ENCODE measurements at regions not wholly inside any gene's neighbourhood (a gene's known extent, or its start where the extent isn't known, plus 50 kb on each side); places are given as distances from the start of the nearest gene placed in this dataset.

DNA sequence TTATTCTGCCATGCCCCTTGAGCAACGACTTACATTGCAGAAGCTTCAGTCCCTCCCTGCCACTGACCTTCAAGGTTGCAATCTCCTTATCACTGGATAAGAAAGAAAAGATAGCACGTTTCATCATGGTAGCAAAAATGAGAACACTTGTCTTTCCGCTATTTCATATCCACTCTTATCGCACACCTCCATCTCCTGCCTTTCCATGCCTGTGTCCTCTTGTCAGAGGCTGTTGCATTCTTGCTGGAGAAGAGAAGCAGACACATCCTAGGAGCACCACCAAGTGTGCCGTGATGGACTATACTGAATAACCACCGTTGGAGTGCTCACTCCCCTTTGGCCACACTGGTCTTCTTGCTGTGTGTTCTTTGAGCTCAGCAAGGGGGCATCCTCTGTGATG is 230.6 kb upstream of the IRX3 start:
- Mint-ChIP-seq H3K9me3 (no peaks in the 10 kb centered on the region), H3K4me1 (ENCODE audit: low read depth) (no peaks in the 10 kb centered on the region), H3K36me3 (ENCODE audit: low read depth) (no peaks in the 10 kb centered on the region), H3K4me3 (no peak overlapping the region), H3K27ac (no peak overlapping the region), H3K27me3 (peaks cover 19% of the 10 kb centered on the region)
- TF ChIP-seq, protein P1, sequence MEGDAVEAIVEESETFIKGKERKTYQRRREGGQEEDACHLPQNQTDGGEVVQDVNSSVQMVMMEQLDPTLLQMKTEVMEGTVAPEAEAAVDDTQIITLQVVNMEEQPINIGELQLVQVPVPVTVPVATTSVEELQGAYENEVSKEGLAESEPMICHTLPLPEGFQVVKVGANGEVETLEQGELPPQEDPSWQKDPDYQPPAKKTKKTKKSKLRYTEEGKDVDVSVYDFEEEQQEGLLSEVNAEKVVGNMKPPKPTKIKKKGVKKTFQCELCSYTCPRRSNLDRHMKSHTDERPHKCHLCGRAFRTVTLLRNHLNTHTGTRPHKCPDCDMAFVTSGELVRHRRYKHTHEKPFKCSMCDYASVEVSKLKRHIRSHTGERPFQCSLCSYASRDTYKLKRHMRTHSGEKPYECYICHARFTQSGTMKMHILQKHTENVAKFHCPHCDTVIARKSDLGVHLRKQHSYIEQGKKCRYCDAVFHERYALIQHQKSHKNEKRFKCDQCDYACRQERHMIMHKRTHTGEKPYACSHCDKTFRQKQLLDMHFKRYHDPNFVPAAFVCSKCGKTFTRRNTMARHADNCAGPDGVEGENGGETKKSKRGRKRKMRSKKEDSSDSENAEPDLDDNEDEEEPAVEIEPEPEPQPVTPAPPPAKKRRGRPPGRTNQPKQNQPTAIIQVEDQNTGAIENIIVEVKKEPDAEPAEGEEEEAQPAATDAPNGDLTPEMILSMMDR (IDR thresholded peaks at IDR 0.05), result no peak
- DNase-seq, result no peak
- Histone ChIP-seq H3K4me3 (ENCODE audit: low read length) (no peak overlapping the region), H3K4me1 (ENCODE audit: insufficient read depth, low read length) (no peaks in the 10 kb centered on the region), H3K27ac (ENCODE audit: low read depth in 1 of 2, low read length in 2 of 2) (no peak overlapping the region), H3K36me3 (ENCODE audit: insufficient read depth, low read length) (no peaks in the 10 kb centered on the region), H3K9me3 (ENCODE audit: control insufficient read depth in 1 of 2, insufficient read depth in 1 of 2, low read length in 2 of 2) (peaks cover 0 to 13% of the 10 kb centered on the region in 2 experiments), H3K27me3 (ENCODE audit: control insufficient read depth in 1 of 2, insufficient read depth in 2 of 2, low read length in 2 of 2) (no peaks in the 10 kb centered on the region)
- CTCF ChIA-PET, result interaction anchor here (0.9 kb wide), 1 partner anchor 113 kb away, joined by 3 read pairs; no protein-coding TSS in a partner anchor
- ATAC-seq (ENCODE audit: poor library complexity), result no peak
- POLR2A ChIA-PET, result no interaction called here
- intact Hi-C loops (cut with DNase I, micrococcal nuclease), result no loop called here

DNA sequence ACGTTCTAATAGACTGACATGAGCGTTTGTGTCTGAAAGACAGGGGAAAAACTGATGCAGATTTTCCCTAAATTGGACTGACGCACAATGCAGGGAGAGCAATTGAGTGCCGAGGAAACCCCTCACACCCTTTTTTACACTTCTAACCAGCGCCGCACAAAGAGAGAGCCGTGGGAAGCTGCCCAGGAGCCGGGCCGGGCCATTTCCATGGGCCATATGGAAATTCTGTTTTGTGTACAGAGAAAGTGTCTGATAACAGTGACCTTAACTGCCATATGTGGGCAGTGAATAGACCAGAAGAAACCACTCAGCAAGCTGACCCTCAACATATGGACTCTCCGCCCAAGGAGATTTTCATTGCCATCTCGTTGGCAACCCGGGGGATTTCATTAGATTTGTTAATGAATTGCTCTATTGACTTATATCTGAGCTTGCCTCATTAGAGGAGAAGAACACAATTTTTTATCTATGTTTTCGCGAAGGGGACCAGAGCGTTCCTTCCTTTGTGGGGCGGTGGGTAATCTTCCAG is 225.9 kb upstream of the IRX3 start:
- no peaks in the 10 kb centered on the region for H3K9me3 Mint-ChIP-seq
- H3K27ac Mint-ChIP-seq, result no peak overlapping the region
- no peaks in the 10 kb centered on the region for H3K36me3 Mint-ChIP-seq (ENCODE audit: low read depth)
- no peaks in the 10 kb centered on the region for H3K4me1 Mint-ChIP-seq (ENCODE audit: low read depth)
- Histone ChIP-seq H3K4me3 (ENCODE audit: low read length) (no peak overlapping the region), H3K9me3 (ENCODE audit: control insufficient read depth in 1 of 2, insufficient read depth in 1 of 2, low read length in 2 of 2) (peaks cover 0 to 19% of the 10 kb centered on the region in 2 experiments), H3K27ac (ENCODE audit: low read depth in 1 of 2, low read length in 2 of 2) (no peak overlapping the region), H3K36me3 (ENCODE audit: insufficient read depth, low read length) (no peaks in the 10 kb centered on the region), H3K27me3 (ENCODE audit: control insufficient read depth in 1 of 2, insufficient read depth in 2 of 2, low read length in 2 of 2) (no peaks in the 10 kb centered on the region), H3K4me1 (ENCODE audit: insufficient read depth, low read length) (no peaks in the 10 kb centered on the region)
- DNase-seq (no peak), ATAC-seq (ENCODE audit: poor library complexity) (no peak)
- TF ChIP-seq, protein P1 (IDR thresholded peaks at IDR 0.05), result no peak
- ChIA-PET CTCF (no interaction called here), POLR2A (no interaction called here)
- intact Hi-C loops (cut with DNase I, micrococcal nuclease), result no loop called here
- no peak overlapping the region for H3K4me3 Mint-ChIP-seq
- peaks cover 11% of the 10 kb centered on the region for H3K27me3 Mint-ChIP-seq

DNA sequence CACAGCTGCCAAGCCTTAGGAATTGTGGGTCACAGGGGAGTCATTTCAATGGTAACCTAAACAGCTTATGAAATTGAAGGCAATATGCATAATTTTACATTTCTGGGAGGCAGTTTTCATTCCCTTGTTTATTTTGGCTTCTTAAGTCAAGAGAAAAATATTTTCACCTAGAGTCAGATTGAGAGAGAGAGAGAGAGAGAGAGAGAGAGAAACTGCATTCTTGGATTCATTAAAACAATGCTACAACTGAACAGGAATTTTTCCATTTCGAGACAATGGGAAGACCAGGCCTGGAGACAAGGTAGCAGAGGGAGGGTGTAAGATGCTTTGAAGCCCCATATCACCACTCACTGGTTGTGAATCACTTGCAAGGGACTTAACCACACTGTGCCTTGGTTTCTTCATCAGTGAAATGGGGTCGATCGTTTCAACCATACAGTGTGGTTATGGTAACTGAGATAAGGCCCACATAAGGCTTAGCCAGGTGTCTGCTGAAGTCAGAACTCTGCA is 224.7 kb upstream of the IRX3 start:
- Mint-ChIP-seq H3K36me3 (ENCODE audit: low read depth) (no peaks in the 10 kb centered on the region), H3K9me3 (no peaks in the 10 kb centered on the region), H3K27ac (no peak overlapping the region), H3K4me1 (ENCODE audit: low read depth) (no peaks in the 10 kb centered on the region), H3K4me3 (no peak overlapping the region), H3K27me3 (peaks cover 18% of the 10 kb centered on the region)
- ATAC-seq (ENCODE audit: poor library complexity) (no peak), DNase-seq (no peak)
- no peaks in the 10 kb centered on the region for H3K4me1 ChIP-seq (ENCODE audit: insufficient read depth, low read length)
- no peak overlapping the region for H3K27ac ChIP-seq (ENCODE audit: low read depth in 1 of 2, low read length in 2 of 2)
- intact Hi-C loops (cut with DNase I, micrococcal nuclease), result no loop called here
- POLR2A ChIA-PET, result no interaction called here
- H3K9me3 ChIP-seq (ENCODE audit: control insufficient read depth in 1 of 2, insufficient read depth in 1 of 2, low read length in 2 of 2), result peaks cover 0 to 19% of the 10 kb centered on the region in 2 experiments
- TF ChIP-seq, protein P1 (IDR thresholded peaks at IDR 0.05), result no peak
- no peaks in the 10 kb centered on the region for H3K27me3 ChIP-seq (ENCODE audit: control insufficient read depth in 1 of 2, insufficient read depth in 2 of 2, low read length in 2 of 2)
- CTCF ChIA-PET, result interaction anchor here (1.1 kb wide), 1 partner anchor 10 kb away, joined by 3 read pairs; no protein-coding TSS in a partner anchor
- no peak overlapping the region for H3K4me3 ChIP-seq (ENCODE audit: low read length)
- H3K36me3 ChIP-seq (ENCODE audit: insufficient read depth, low read length), result no peaks in the 10 kb centered on the region

Data from CD4-positive, alpha-beta T cell (primary cell).